ENCODE measurements at regions not wholly inside any gene's neighbourhood (a gene's known extent, or its start where the extent isn't known, plus 50 kb on each side); places are given as distances from the start of the nearest gene placed in this dataset.

DNA sequence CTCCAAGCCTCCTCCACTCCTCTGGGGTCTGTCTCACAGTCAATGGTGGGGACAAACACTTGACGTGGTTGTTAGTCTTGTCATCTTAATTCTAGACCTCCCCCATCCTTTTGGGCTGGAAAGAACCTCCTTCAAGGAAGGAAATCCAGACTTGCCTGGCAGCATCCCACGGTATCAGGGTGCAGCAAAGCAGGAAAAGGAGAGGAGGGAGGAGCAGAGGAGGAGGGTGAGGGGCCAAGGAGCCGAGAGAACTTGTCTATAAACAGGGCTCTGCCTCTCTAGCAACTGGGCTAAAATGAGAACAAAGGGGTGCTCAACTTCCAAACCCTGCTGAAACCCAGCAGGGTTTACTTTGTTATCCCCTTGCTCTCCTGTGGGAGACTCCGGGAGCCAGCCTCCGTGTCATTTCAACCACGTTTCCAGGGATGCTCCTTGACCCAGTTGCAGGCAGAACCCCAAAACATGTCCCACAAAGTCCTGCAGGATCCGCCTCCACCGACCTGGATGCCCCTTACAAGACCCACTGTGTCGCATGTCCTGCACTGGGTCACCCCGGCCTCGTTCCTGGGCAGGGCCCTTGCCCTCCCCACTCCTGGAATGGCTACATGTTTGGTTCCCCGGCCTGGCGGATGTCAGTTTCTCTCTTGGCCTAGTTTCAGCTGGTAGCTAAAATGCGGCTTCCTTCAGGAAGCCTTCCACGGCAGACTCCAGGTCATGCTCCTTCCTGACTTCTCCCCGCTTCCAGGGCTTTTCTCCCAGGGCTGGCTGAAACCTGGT, 69.7 kb upstream of the MGMT start:
- TF ChIP-seq POLR2A (IDR thresholded peaks at IDR 0.05): no peak
- TF ChIP-seq, protein P1, sequence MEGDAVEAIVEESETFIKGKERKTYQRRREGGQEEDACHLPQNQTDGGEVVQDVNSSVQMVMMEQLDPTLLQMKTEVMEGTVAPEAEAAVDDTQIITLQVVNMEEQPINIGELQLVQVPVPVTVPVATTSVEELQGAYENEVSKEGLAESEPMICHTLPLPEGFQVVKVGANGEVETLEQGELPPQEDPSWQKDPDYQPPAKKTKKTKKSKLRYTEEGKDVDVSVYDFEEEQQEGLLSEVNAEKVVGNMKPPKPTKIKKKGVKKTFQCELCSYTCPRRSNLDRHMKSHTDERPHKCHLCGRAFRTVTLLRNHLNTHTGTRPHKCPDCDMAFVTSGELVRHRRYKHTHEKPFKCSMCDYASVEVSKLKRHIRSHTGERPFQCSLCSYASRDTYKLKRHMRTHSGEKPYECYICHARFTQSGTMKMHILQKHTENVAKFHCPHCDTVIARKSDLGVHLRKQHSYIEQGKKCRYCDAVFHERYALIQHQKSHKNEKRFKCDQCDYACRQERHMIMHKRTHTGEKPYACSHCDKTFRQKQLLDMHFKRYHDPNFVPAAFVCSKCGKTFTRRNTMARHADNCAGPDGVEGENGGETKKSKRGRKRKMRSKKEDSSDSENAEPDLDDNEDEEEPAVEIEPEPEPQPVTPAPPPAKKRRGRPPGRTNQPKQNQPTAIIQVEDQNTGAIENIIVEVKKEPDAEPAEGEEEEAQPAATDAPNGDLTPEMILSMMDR (IDR thresholded peaks at IDR 0.05): no peak
- Histone ChIP-seq H3K4me3 (no peak overlapping the region), H3K36me3 (no peaks in the 10 kb centered on the region), H3K27ac (no peak overlapping the region), H3K4me1 (no peaks in the 10 kb centered on the region), H3K27me3 (no peaks in the 10 kb centered on the region), H3K9me3 (no peaks in the 10 kb centered on the region)
- no peak for DNase-seq
- intact Hi-C loops (cut with DNase I; ENCODE audit: low total_unique reads): no loop called here

- intact Hi-C loops (cut with DNase I; ENCODE audit: low total_unique reads): no loop called here
- Histone ChIP-seq H3K9me3 (no peaks in the 10 kb centered on the region), H3K27me3 (no peaks in the 10 kb centered on the region), H3K27ac (no peak overlapping the region), H3K4me3 (no peak overlapping the region), H3K36me3 (no peaks in the 10 kb centered on the region), H3K4me1 (no peaks in the 10 kb centered on the region)
- TF ChIP-seq, protein P1 (IDR thresholded peaks at IDR 0.05): no peak
- TF ChIP-seq POLR2A (IDR thresholded peaks at IDR 0.05): no peak
- no peak for DNase-seq
Observed at GRCh38 chr10:129398711-129399141, 68.3 kb upstream of the MGMT start.

DNA sequence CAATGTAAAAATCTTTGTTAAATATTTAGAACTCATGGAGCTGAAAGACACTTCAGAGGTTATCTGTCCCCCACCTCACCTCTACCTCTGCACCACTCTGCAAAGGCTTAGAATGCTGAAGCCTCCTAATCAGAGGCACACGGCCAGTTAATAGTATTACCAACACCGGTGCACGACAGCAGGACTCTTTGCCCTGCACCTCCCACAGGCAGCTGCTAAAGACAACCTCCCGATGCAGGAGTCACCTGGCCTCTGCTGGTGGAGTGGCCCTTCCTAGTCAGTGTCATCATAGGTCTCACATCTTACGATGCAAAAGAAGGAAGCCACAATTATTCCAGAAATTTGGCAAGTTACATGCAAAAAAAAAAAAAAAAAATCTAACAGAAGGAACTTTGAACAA, 66.6 kb upstream of the MGMT start:
- Histone ChIP-seq H3K9me3 (no peaks in the 10 kb centered on the region), H3K27me3 (no peaks in the 10 kb centered on the region), H3K4me1 (no peaks in the 10 kb centered on the region), H3K27ac (no peak overlapping the region), H3K36me3 (no peaks in the 10 kb centered on the region), H3K4me3 (no peak overlapping the region)
- TF ChIP-seq, protein P1 (IDR thresholded peaks at IDR 0.05): no peak
- no peak for TF ChIP-seq POLR2A (IDR thresholded peaks at IDR 0.05)
- intact Hi-C loops (cut with DNase I; ENCODE audit: low total_unique reads): no loop called here
- no peak for DNase-seq

DNA sequence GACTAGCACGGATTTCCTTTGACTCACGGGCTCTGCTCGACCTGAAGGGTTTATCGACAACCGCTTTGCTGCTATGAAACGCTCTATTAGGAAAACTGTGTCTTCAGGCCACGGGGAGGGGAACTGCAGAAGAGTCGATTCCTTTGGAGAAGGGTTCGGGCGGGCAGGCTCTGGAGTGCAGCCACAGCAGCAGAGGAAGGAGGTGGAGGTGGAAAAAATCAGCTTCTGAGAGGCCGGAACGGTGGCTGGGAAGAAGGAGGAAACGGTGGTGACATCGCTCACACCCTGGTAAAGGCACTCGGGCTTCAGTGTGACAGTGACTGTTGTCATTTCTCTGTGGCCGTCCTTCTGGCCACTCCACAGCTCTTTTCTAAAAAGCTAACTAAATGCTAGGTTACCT, 64.6 kb upstream of the MGMT start:
- H3K27me3 ChIP-seq: no peaks in the 10 kb centered on the region
- TF ChIP-seq POLR2A (IDR thresholded peaks at IDR 0.05): no peak
- TF ChIP-seq, protein P1 (IDR thresholded peaks at IDR 0.05): no peak
- H3K36me3 ChIP-seq: no peaks in the 10 kb centered on the region
- H3K9me3 ChIP-seq: no peaks in the 10 kb centered on the region
- intact Hi-C loops (cut with DNase I; ENCODE audit: low total_unique reads): no loop called here
- H3K27ac ChIP-seq: no peak overlapping the region
- DNase-seq: no peak
- no peak overlapping the region for H3K4me3 ChIP-seq
- H3K4me1 ChIP-seq: no peaks in the 10 kb centered on the region

- Histone ChIP-seq H3K27ac (no peak overlapping the region), H3K9me3 (no peaks in the 10 kb centered on the region), H3K4me1 (no peaks in the 10 kb centered on the region), H3K4me3 (no peak overlapping the region), H3K27me3 (no peaks in the 10 kb centered on the region), H3K36me3 (no peaks in the 10 kb centered on the region)
- no peak for DNase-seq
- no peak for TF ChIP-seq POLR2A (IDR thresholded peaks at IDR 0.05)
- TF ChIP-seq, protein P1 (IDR thresholded peaks at IDR 0.05): no peak
- intact Hi-C loops (cut with DNase I; ENCODE audit: low total_unique reads): no loop called here
Observed at GRCh38 chr10:129404091-129404490, 63.0 kb upstream of the MGMT start.

Data from uterus (tissue), 3 donors.